HCT116 (cell line): ENCODE measurements at regions not wholly inside any gene's neighbourhood (a gene's known extent, or its start where the extent isn't known, plus 50 kb on each side); places are given as distances from the start of the nearest gene placed in this dataset.

Experiments
- ATAC-seq: fragments of 200-7000 bp; cut with Tn5 transposase; 2 replicates; pipeline ENCODE4 v1.9.1; 2020; ENCODE audit warnings: mild to moderate bottlenecking, moderate library complexity
- BruUV-seq: library from RNA; stranded (reverse); fragments of 400-500 nt; replicated peaks from 2 replicates; lab custom pipeline; 2021; lab: Mats Ljungman, UMichigan
- CTCF ChIA-PET: fragments of 300-600 bp; sonication (Branson Sonifier 250); formaldehyde crosslinking; loops from one replicate; lab custom pipeline; 2021; ENCODE audit warnings: antibody characterized with exemption; lab: Charles Lee
- POLR2A ChIA-PET: fragments of 300-600, 350-600 bp; sonication (Branson Sonifier 250); formaldehyde crosslinking; loops from one replicate; lab custom pipeline; 2021; ENCODE audit warnings: antibody characterized with exemption; lab: Charles Lee
- RAD21 ChIA-PET, 2 experiments: fragments of 300-600 bp; sonication (Branson Sonifier 250); formaldehyde crosslinking; loops; one replicate each; lab custom pipeline; 2023; ENCODE audit warnings: low total read pairs in 2 of 2; ENCODE audit not compliant: uncharacterized antibody in 2 of 2, unreplicated experiment in 2 of 2, low non-redundant PET in 1 of 2; lab: Charles Lee
- DNase-seq: peaks from one replicate; pipeline ENCODE4 v3.0.0-alpha.2; 2010; ENCODE audit warnings: low read depth, low spot score
- H2AFZ ChIP-seq: fragments of 200-600 bp; shearing (Covaris generic), sonication (generic); 2 replicates; pipeline ENCODE4 v1.6.1; 2017; ENCODE audit warnings: low read depth, mixed run types, mixed read lengths, antibody characterized with exemption, low read length; ENCODE audit not compliant: poor library complexity, severe bottlenecking
- H3K27ac ChIP-seq: 2 replicates; pipeline ENCODE4 v1.5.1; 2012; ENCODE audit warnings: low read depth, low read length
- H3K27me3 ChIP-seq: fragments of 200-600 bp; sonication (generic); 2 replicates; pipeline ENCODE4 v1.6.1; 2016; ENCODE audit warnings: mixed run types, low read length, mixed read lengths; ENCODE audit not compliant: insufficient read depth
- H3K36me3 ChIP-seq, 2 experiments: fragments of 200-500 bp in 1 of 2; fragments of 200-600 bp in 1 of 2; sonication (Bioruptor generic) in 1 of 2; sonication (generic) in 1 of 2; 2 replicates each; pipeline versions ENCODE4 v1.5.1 to v1.6.1; 2014 to 2016; ENCODE audit warnings: low read length in 2 of 2, inconsistent platforms in 1 of 2, mixed read lengths in 1 of 2, mixed run types in 1 of 2; ENCODE audit not compliant: insufficient read depth in 2 of 2, control insufficient read depth in 1 of 2
- H3K4me1 ChIP-seq, 2 experiments: fragments of 200-600 bp in 1 of 2; sonication (generic) in 1 of 2; 2 replicates each; pipeline versions ENCODE4 v1.5.1 to v1.6.1; 2012 to 2017; ENCODE audit warnings: low read length in 2 of 2, inconsistent platforms in 1 of 2, mild to moderate bottlenecking in 1 of 2, mixed read lengths in 1 of 2, mixed run types in 1 of 2, moderate library complexity in 1 of 2; ENCODE audit not compliant: insufficient read depth in 2 of 2, control insufficient read depth in 1 of 2
- H3K4me2 ChIP-seq: fragments of 200-600 bp; sonication (generic); 2 replicates; pipeline ENCODE4 v1.6.1; 2017; ENCODE audit warnings: mixed run types, low read length, mixed read lengths
- H3K4me3 ChIP-seq, 2 experiments: fragments of 200-600 bp in 1 of 2; sonication (generic) in 1 of 2; replicated peaks in 1 of 2; 2 replicates each; pipeline ENCODE4 v1.5.1; 2011 to 2016; ENCODE audit warnings: low read length in 2 of 2, control low read depth in 1 of 2, low read depth in 1 of 2, mild to moderate bottlenecking in 1 of 2, mixed read lengths in 1 of 2, mixed run types in 1 of 2
- H3K79me2 ChIP-seq: fragments of 200-600 bp; sonication (generic); 2 replicates; pipeline ENCODE4 v1.6.1; 2017; ENCODE audit warnings: mild to moderate bottlenecking, mixed run types, low read length, moderate library complexity, mixed read lengths; ENCODE audit not compliant: insufficient read depth
- H3K9ac ChIP-seq: fragments of 200-600 bp; sonication (generic); 2 replicates; pipeline ENCODE4 v1.6.1; 2016; ENCODE audit warnings: low read length, mixed read lengths
- H3K9me2 ChIP-seq: fragments of 200-600 bp; sonication (generic), shearing (Covaris generic); 2 replicates; pipeline ENCODE4 v1.6.1; 2017; ENCODE audit warnings: mixed run types, mild to moderate bottlenecking, moderate library complexity; ENCODE audit not compliant: insufficient read depth
- H3K9me3 ChIP-seq, 2 experiments: fragments of 200-500 bp in 1 of 2; fragments of 200-600 bp in 1 of 2; sonication (Bioruptor generic) in 1 of 2; sonication (generic) in 1 of 2; 2 replicates each; pipeline ENCODE4 v1.6.1; 2014 to 2017; ENCODE audit warnings: low read length in 2 of 2, mixed read lengths in 2 of 2, inconsistent platforms in 1 of 2, low read depth in 1 of 2, mild to moderate bottlenecking in 1 of 2, mixed run types in 1 of 2, moderate library complexity in 1 of 2; ENCODE audit not compliant: control insufficient read depth in 1 of 2, insufficient read depth in 1 of 2
- H4K20me1 ChIP-seq: fragments of 200-600 bp; sonication (generic), shearing (Covaris generic); 2 replicates; pipeline ENCODE4 v1.6.1; 2017; ENCODE audit warnings: mixed run types, mild to moderate bottlenecking, moderate library complexity; ENCODE audit not compliant: insufficient read depth
- MAX ChIP-seq: IDR thresholded peaks from 2 replicates; pipeline ENCODE4 v1.6.1; 2012
- POLR2AphosphoS5 ChIP-seq: IDR thresholded peaks from 2 replicates; pipeline ENCODE4 v1.6.1; 2011; ENCODE audit warnings: mild to moderate bottlenecking, low read depth, low read length, moderate library complexity
- RAD21 ChIP-seq: IDR thresholded peaks from 2 replicates; pipeline ENCODE4 v1.6.1; 2012; ENCODE audit warnings: low read depth, mild to moderate bottlenecking
- REST ChIP-seq: IDR thresholded peaks from 2 replicates; pipeline ENCODE4 v1.6.1; 2012; ENCODE audit warnings: low read depth
- ZBTB33 ChIP-seq: IDR thresholded peaks from 2 replicates; pipeline ENCODE4 v1.6.1; 2011; ENCODE audit warnings: mild to moderate bottlenecking, low read length, moderate library complexity; ENCODE audit not compliant: insufficient replicate concordance; ENCODE audit errors: extremely low read depth
- intact Hi-C: fragments of 100-400 bp; cut with micrococcal nuclease; formaldehyde crosslinking; loops from 2 replicates; pipeline ENCODE4 v1.10.0; 2022

- POLR2A ChIA-PET = no interaction called here
These were observed 315.5 kb downstream of the PRL start for GRCh38 chr6:21981235-21981833.

More at GRCh38 chr6:21981235-21981833, 315.5 kb downstream of the PRL start:
- DNase-seq = no peak
- ChIA-PET RAD21 (no interaction called here), CTCF (no interaction called here)
- Histone ChIP-seq H3K36me3 (no peaks in the 10 kb centered on the region), H4K20me1 (no peaks in the 10 kb centered on the region), H3K9ac (no peak overlapping the region), H3K27ac (no peak overlapping the region), H3K4me2 (no peak overlapping the region), H3K4me1 (no peaks in the 10 kb centered on the region), H3K9me3 (no peaks in the 10 kb centered on the region), H3K4me3 (no peak overlapping the region), H2AFZ (no peak overlapping the region), H3K9me2 (no peaks in the 10 kb centered on the region), H3K27me3 (no peaks in the 10 kb centered on the region), H3K79me2 (no peaks in the 10 kb centered on the region)
- peak; percentile 38; the same call in 1 of the 2 replicates for ATAC-seq
- no TSS peak for BruUV-seq
- intact Hi-C loops = no loop called here
- TF ChIP-seq MAX (no peak), REST (no peak), ZBTB33 (no peak), POLR2AphosphoS5 (no peak), RAD21 (no peak)
